Activated CD8-positive, alpha-beta T cell treated with anti-CD3 and anti-CD28 coated beads, Interleukin-2, amount 10 ng/mL, durations not matched to agents 7 days and 5 days (primary cell): ENCODE measurements at regions not wholly inside any gene's neighbourhood (a gene's known extent, or its start where the extent isn't known, plus 50 kb on each side); places are given as distances from the start of the nearest gene placed in this dataset.

Experiments used
- ATAC-seq: fragments of 150-1000 bp; cut with Tn5 transposase; one replicate; pipeline ENCODE4 v1.10.0; 2021; ENCODE audit warnings: moderate library complexity
- CTCF ChIA-PET: fragments of 350-600 bp; sonication (Branson Sonifier 250); formaldehyde crosslinking; loops from one replicate; lab custom pipeline; 2021; ENCODE audit warnings: antibody characterized with exemption; lab: Charles Lee
- POLR2A ChIA-PET: fragments of 350-600 bp; sonication (Branson Sonifier 250); formaldehyde crosslinking; loops from one replicate; lab custom pipeline; 2021; ENCODE audit warnings: antibody characterized with exemption; lab: Charles Lee
- DNase-seq: peaks from one replicate; pipeline ENCODE4 v3.0.0-alpha.2; 2020
- H3K27ac Mint-ChIP-seq: one replicate; pipeline ENCODE4 v1.8.0; 2021; ENCODE audit warnings: mild to moderate bottlenecking, mixed read lengths
- H3K27me3 Mint-ChIP-seq: one replicate; pipeline ENCODE4 v1.8.0; 2021; ENCODE audit warnings: low read depth, mixed read lengths
- H3K36me3 Mint-ChIP-seq: one replicate; pipeline ENCODE4 v1.8.0; 2021; ENCODE audit warnings: low read depth, mixed read lengths
- H3K4me1 Mint-ChIP-seq: one replicate; pipeline ENCODE4 v1.8.0; 2021; ENCODE audit warnings: low read depth, mixed read lengths
- H3K4me3 Mint-ChIP-seq: one replicate; pipeline ENCODE4 v1.8.0; 2021; ENCODE audit warnings: mild to moderate bottlenecking, mixed read lengths
- H3K9me3 Mint-ChIP-seq: one replicate; pipeline ENCODE4 v1.8.0; 2022; ENCODE audit warnings: mixed read lengths; ENCODE audit not compliant: insufficient read depth

- ChIA-PET POLR2A (no interaction called here), CTCF (no interaction called here)
- H3K27ac Mint-ChIP-seq: no peak overlapping the region
- H3K9me3 Mint-ChIP-seq: no peaks in the 10 kb centered on the region
- no peak overlapping the region for H3K4me3 Mint-ChIP-seq
- H3K4me1 Mint-ChIP-seq: peaks cover 2% of the 10 kb centered on the region
- no peaks in the 10 kb centered on the region for H3K27me3 Mint-ChIP-seq
- DNase-seq (no peak), ATAC-seq (no peak)
- no peaks in the 10 kb centered on the region for H3K36me3 Mint-ChIP-seq
Measured at GRCh38 chr6:168908887-168909286, 344.8 kb downstream of the THBS2 start.

- CTCF ChIA-PET: no interaction called here
- POLR2A ChIA-PET: no interaction called here
- H3K4me3 Mint-ChIP-seq: no peak overlapping the region
- ATAC-seq (no peak), DNase-seq (no peak)
- H3K4me1 Mint-ChIP-seq: peaks cover 2% of the 10 kb centered on the region
- no peaks in the 10 kb centered on the region for H3K9me3 Mint-ChIP-seq
- no peaks in the 10 kb centered on the region for H3K27me3 Mint-ChIP-seq
- H3K36me3 Mint-ChIP-seq: no peaks in the 10 kb centered on the region
- H3K27ac Mint-ChIP-seq: no peak overlapping the region
Measured at GRCh38 chr6:168908166-168908565, 345.5 kb downstream of the THBS2 start.

GRCh38 chr6:168906391-168906790, 347.3 kb downstream of the THBS2 start:
- Mint-ChIP-seq H3K4me3 (no peak overlapping the region), H3K9me3 (no peaks in the 10 kb centered on the region), H3K36me3 (no peaks in the 10 kb centered on the region), H3K27me3 (no peaks in the 10 kb centered on the region), H3K4me1 (peaks cover 2% of the 10 kb centered on the region), H3K27ac (no peak overlapping the region)
- ATAC-seq: no peak
- no peak for DNase-seq
- POLR2A ChIA-PET: no interaction called here
- CTCF ChIA-PET: interaction anchor here (1.4 kb wide), 1 partner anchor 12 kb away, joined by 4 read pairs; no protein-coding TSS in a partner anchor

- POLR2A ChIA-PET: no interaction called here
Measured at GRCh38 chr6:168905451-168906090, 348.1 kb downstream of the THBS2 start.

GRCh38 chr6:168903613-168904345, 349.9 kb downstream of the THBS2 start:
- Mint-ChIP-seq H3K4me3 (no peak overlapping the region), H3K27me3 (peaks cover 3% of the 10 kb centered on the region), H3K9me3 (no peaks in the 10 kb centered on the region), H3K27ac (no peak overlapping the region), H3K4me1 (peaks cover 2% of the 10 kb centered on the region), H3K36me3 (no peaks in the 10 kb centered on the region)
- ChIA-PET CTCF (no interaction called here), POLR2A (no interaction called here)
- no peak for DNase-seq
- ATAC-seq: no peak

More at GRCh38 chr6:168905451-168906090, 348.1 kb downstream of the THBS2 start:
- H3K27ac Mint-ChIP-seq: no peak overlapping the region
- H3K4me3 Mint-ChIP-seq: no peak overlapping the region
- no peak for ATAC-seq
- CTCF ChIA-PET: interaction anchor here (1.4 kb wide), 1 partner anchor 11 kb away, joined by 4 read pairs; no protein-coding TSS in a partner anchor
- no peak for DNase-seq
- peaks cover 2% of the 10 kb centered on the region for H3K4me1 Mint-ChIP-seq
- no peaks in the 10 kb centered on the region for H3K36me3 Mint-ChIP-seq
- no peaks in the 10 kb centered on the region for H3K27me3 Mint-ChIP-seq
- no peaks in the 10 kb centered on the region for H3K9me3 Mint-ChIP-seq

- ChIA-PET CTCF (no interaction called here), POLR2A (no interaction called here)
- DNase-seq (no peak), ATAC-seq (no peak)
- H3K36me3 Mint-ChIP-seq: no peaks in the 10 kb centered on the region
- peaks cover 5% of the 10 kb centered on the region for H3K27me3 Mint-ChIP-seq
- H3K4me1 Mint-ChIP-seq: peaks cover 2% of the 10 kb centered on the region
- no peak overlapping the region for H3K27ac Mint-ChIP-seq
- H3K4me3 Mint-ChIP-seq: no peak overlapping the region
- no peaks in the 10 kb centered on the region for H3K9me3 Mint-ChIP-seq
Measured at GRCh38 chr6:168902075-168902474, 351.6 kb downstream of the THBS2 start.

- no peak for ATAC-seq
- Mint-ChIP-seq H3K4me1 (peaks cover 3% of the 10 kb centered on the region), H3K9me3 (no peaks in the 10 kb centered on the region), H3K27ac (no peak overlapping the region), H3K27me3 (peaks cover 5% of the 10 kb centered on the region), H3K36me3 (no peaks in the 10 kb centered on the region), H3K4me3 (no peak overlapping the region)
- DNase-seq: no peak
- POLR2A ChIA-PET: no interaction called here
- CTCF ChIA-PET: no interaction called here
Measured at GRCh38 chr6:168901076-168901475, 352.6 kb downstream of the THBS2 start.

- Mint-ChIP-seq H3K36me3 (no peaks in the 10 kb centered on the region), H3K4me3 (no peak overlapping the region), H3K27ac (peak overlapping the region; percentile 49), H3K27me3 (peaks cover 5% of the 10 kb centered on the region), H3K9me3 (no peaks in the 10 kb centered on the region), H3K4me1 (peaks cover 15% of the 10 kb centered on the region)
- CTCF ChIA-PET: no interaction called here
- POLR2A ChIA-PET: no interaction called here
- ATAC-seq: no peak
- DNase-seq: no peak
Measured at GRCh38 chr6:168896321-168896720, 357.3 kb downstream of the THBS2 start.

GRCh38 chr6:168895102-168895812, 358.4 kb downstream of the THBS2 start:
- no peaks in the 10 kb centered on the region for H3K9me3 Mint-ChIP-seq
- ChIA-PET POLR2A (no interaction called here), CTCF (interaction anchor here (1.4 to 1.5 kb wide), 3 partner anchors 11 to 61 kb away, joined by 3 to 5 read pairs (median 4); no protein-coding TSS in a partner anchor)
- ATAC-seq (peak; percentile 95), DNase-seq (peak; percentile 88)
- H3K27me3 Mint-ChIP-seq: peaks cover 5% of the 10 kb centered on the region
- no peaks in the 10 kb centered on the region for H3K36me3 Mint-ChIP-seq
- peaks cover 15% of the 10 kb centered on the region for H3K4me1 Mint-ChIP-seq
- peak overlapping the region; percentile 37 for H3K4me3 Mint-ChIP-seq
- peak overlapping the region; percentile 66 for H3K27ac Mint-ChIP-seq

GRCh38 chr6:168892031-168892430, 361.6 kb downstream of the THBS2 start:
- Mint-ChIP-seq H3K4me3 (no peak overlapping the region), H3K36me3 (no peaks in the 10 kb centered on the region), H3K9me3 (no peaks in the 10 kb centered on the region), H3K27me3 (no peaks in the 10 kb centered on the region), H3K27ac (no peak overlapping the region), H3K4me1 (peaks cover 15% of the 10 kb centered on the region)
- POLR2A ChIA-PET: no interaction called here
- no peak for DNase-seq
- CTCF ChIA-PET: interaction anchor here (1.5 kb wide), 1 partner anchor 9 kb away, joined by 3 read pairs; no protein-coding TSS in a partner anchor
- ATAC-seq: no peak

- Mint-ChIP-seq H3K9me3 (no peaks in the 10 kb centered on the region), H3K27me3 (no peaks in the 10 kb centered on the region), H3K4me3 (no peak overlapping the region), H3K4me1 (peaks cover 13% of the 10 kb centered on the region), H3K36me3 (no peaks in the 10 kb centered on the region), H3K27ac (no peak overlapping the region)
- no peak for DNase-seq
- ChIA-PET CTCF (no interaction called here), POLR2A (no interaction called here)
- no peak for ATAC-seq
Measured at GRCh38 chr6:168890981-168891365, 362.7 kb downstream of the THBS2 start.
